Naive thymus-derived CD4-positive, alpha-beta T cell (primary cell): ENCODE measurements at regions not wholly inside any gene's neighbourhood (a gene's known extent, or its start where the extent isn't known, plus 50 kb on each side); places are given as distances from the start of the nearest gene placed in this dataset.

Experiments
- ATAC-seq: fragments of 150-1000 bp; cut with Tn5 transposase; 2 replicates; pipeline ENCODE4 v1.10.0; 2021; ENCODE audit warnings: mild to moderate bottlenecking, moderate library complexity
- CTCF ChIA-PET: fragments of 350-600 bp; sonication (Branson Sonifier 250); formaldehyde crosslinking; loops from one replicate; lab custom pipeline; 2021; ENCODE audit warnings: antibody characterized with exemption; lab: Charles Lee
- POLR2A ChIA-PET: fragments of 350-600 bp; sonication (Branson Sonifier 250); formaldehyde crosslinking; loops from one replicate; lab custom pipeline; 2021; ENCODE audit warnings: antibody characterized with exemption, inconsistent platforms; lab: Charles Lee
- DNase-seq, 9 donors: peaks; one replicate each; pipeline versions ENCODE4 v3.0.0 to v3.0.0-alpha.2; 2020 to 2022; ENCODE audit warnings: mixed read lengths in 1 of 9
- H3K27ac ChIP-seq: one replicate; pipeline ENCODE4 v1.7.0; 2013; ENCODE audit warnings: mild to moderate bottlenecking, low read depth, low read length, moderate library complexity
- H3K27me3 ChIP-seq, 2 donors: one replicate each; pipeline ENCODE4 v1.7.0; 2013; ENCODE audit warnings: low read length in 2 of 2, mild to moderate bottlenecking in 2 of 2, moderate library complexity in 2 of 2; ENCODE audit not compliant: control insufficient read depth in 2 of 2, insufficient read depth in 2 of 2
- H3K36me3 ChIP-seq, 3 experiments: 1 replicate in 2 of 3; 2 replicates in 1 of 3; pipeline ENCODE4 v1.7.0; 2013; ENCODE audit warnings: low read length in 3 of 3, mild to moderate bottlenecking in 3 of 3, moderate library complexity in 1 of 3; ENCODE audit not compliant: insufficient read depth in 3 of 3, control insufficient read depth in 2 of 3
- H3K4me1 ChIP-seq, 2 donors: one replicate each; pipeline ENCODE4 v1.7.0; 2013; ENCODE audit warnings: low read length in 2 of 2, mild to moderate bottlenecking in 2 of 2, moderate library complexity in 1 of 2; ENCODE audit not compliant: control insufficient read depth in 2 of 2, insufficient read depth in 2 of 2
- H3K4me3 ChIP-seq: 2 replicates; pipeline ENCODE4 v1.7.0; 2013; ENCODE audit warnings: mild to moderate bottlenecking, low read length
- H3K9me3 ChIP-seq, 3 experiments: 1 replicate in 2 of 3; 2 replicates in 1 of 3; pipeline ENCODE4 v1.7.0; 2013; ENCODE audit warnings: low read length in 3 of 3; ENCODE audit not compliant: control insufficient read depth in 2 of 3
- H3K27ac Mint-ChIP-seq, 9 donors: one replicate each; pipeline ENCODE4 v1.8.0; 2020 to 2022; ENCODE audit warnings: mixed read lengths in 9 of 9, mild to moderate bottlenecking in 8 of 9, moderate library complexity in 5 of 9, inconsistent platforms in 2 of 9
- H3K27me3 Mint-ChIP-seq, 5 donors: one replicate each; pipeline ENCODE4 v1.8.0; 2021 to 2022; ENCODE audit warnings: mixed read lengths in 5 of 5, mild to moderate bottlenecking in 1 of 5
- H3K36me3 Mint-ChIP-seq, 5 donors: one replicate each; pipeline ENCODE4 v1.8.0; 2020 to 2022; ENCODE audit warnings: mixed read lengths in 5 of 5, mild to moderate bottlenecking in 3 of 5, inconsistent platforms in 1 of 5
- H3K4me1 Mint-ChIP-seq, 7 donors: one replicate each; pipeline ENCODE4 v1.8.0; 2020 to 2022; ENCODE audit warnings: mixed read lengths in 7 of 7, mild to moderate bottlenecking in 3 of 7, inconsistent platforms in 1 of 7
- H3K4me3 Mint-ChIP-seq, 10 donors: one replicate each; pipeline ENCODE4 v1.8.0; 2020 to 2022; ENCODE audit warnings: mild to moderate bottlenecking in 10 of 10, mixed read lengths in 10 of 10, moderate library complexity in 6 of 10, inconsistent platforms in 2 of 10
- H3K9me3 Mint-ChIP-seq, 11 donors: one replicate each; pipeline ENCODE4 v1.8.0; 2020 to 2022; ENCODE audit warnings: mixed read lengths in 11 of 11, mild to moderate bottlenecking in 4 of 11, inconsistent platforms in 1 of 11, moderate library complexity in 1 of 11
- intact Hi-C, 2 donors: fragments of 100-400 bp; cut with micrococcal nuclease; formaldehyde crosslinking; loops; one replicate each; pipeline ENCODE4 v1.15.1; 2023

GRCh38 chr4:14065406-14065805 is 437.9 kb upstream of the BOD1L1 start:
- intact Hi-C loops: no loop called here
- H3K9me3 Mint-ChIP-seq: peaks cover 0 to 8% (median 0%) of the 10 kb centered on the region in 11 donors
- H3K36me3 Mint-ChIP-seq: no peaks in the 10 kb centered on the region
- Histone ChIP-seq H3K27me3 (no peaks in the 10 kb centered on the region), H3K27ac (no peak overlapping the region), H3K36me3 (no peaks in the 10 kb centered on the region), H3K4me1 (no peaks in the 10 kb centered on the region), H3K4me3 (no peak overlapping the region), H3K9me3 (no peaks in the 10 kb centered on the region)
- no peak overlapping the region for H3K27ac Mint-ChIP-seq
- ChIA-PET POLR2A (no interaction called here), CTCF (no interaction called here)
- peaks cover 0 to 4% (median 0%) of the 10 kb centered on the region in 5 donors for H3K27me3 Mint-ChIP-seq
- H3K4me1 Mint-ChIP-seq: no peaks in the 10 kb centered on the region
- DNase-seq (no peak), ATAC-seq (no peak)
- no peak overlapping the region for H3K4me3 Mint-ChIP-seq

GRCh38 chr4:14066979-14067378 is 439.5 kb upstream of the BOD1L1 start:
- H3K27me3 ChIP-seq: no peaks in the 10 kb centered on the region

GRCh38 chr4:14069886-14070285 is 442.4 kb upstream of the BOD1L1 start:
- Histone ChIP-seq H3K27me3 (no peaks in the 10 kb centered on the region), H3K36me3 (no peaks in the 10 kb centered on the region), H3K4me3 (no peak overlapping the region), H3K27ac (no peak overlapping the region), H3K9me3 (peaks cover 0 to 22% (median 11%) of the 10 kb centered on the region in 3 experiments), H3K4me1 (no peaks in the 10 kb centered on the region)
- Mint-ChIP-seq H3K9me3 (peaks cover 3 to 49% (median 14%) of the 10 kb centered on the region in 11 donors), H3K4me3 (no peak overlapping the region), H3K36me3 (no peaks in the 10 kb centered on the region), H3K27ac (no peak overlapping the region), H3K27me3 (peaks cover 0 to 4% (median 0%) of the 10 kb centered on the region in 5 donors), H3K4me1 (no peaks in the 10 kb centered on the region)
- ATAC-seq (no peak), DNase-seq (no peak)
- ChIA-PET POLR2A (no interaction called here), CTCF (no interaction called here)
- intact Hi-C loops: no loop called here

More at GRCh38 chr4:14066979-14067378, 439.5 kb upstream of the BOD1L1 start:
- Histone ChIP-seq H3K4me3 (no peak overlapping the region), H3K4me1 (no peaks in the 10 kb centered on the region), H3K36me3 (no peaks in the 10 kb centered on the region), H3K27ac (no peak overlapping the region), H3K9me3 (peaks cover 0 to 8% (median 3%) of the 10 kb centered on the region in 3 experiments)
- peaks cover 0 to 22% (median 4%) of the 10 kb centered on the region in 11 donors for H3K9me3 Mint-ChIP-seq
- no peak overlapping the region for H3K27ac Mint-ChIP-seq
- ATAC-seq: no peak
- DNase-seq: no peak
- ChIA-PET POLR2A (no interaction called here), CTCF (no interaction called here)
- no peaks in the 10 kb centered on the region for H3K4me1 Mint-ChIP-seq
- no peak overlapping the region for H3K4me3 Mint-ChIP-seq
- H3K27me3 Mint-ChIP-seq: peaks cover 0 to 4% (median 0%) of the 10 kb centered on the region in 5 donors
- intact Hi-C loops: no loop called here
- H3K36me3 Mint-ChIP-seq: no peaks in the 10 kb centered on the region

- Histone ChIP-seq H3K4me1 (no peaks in the 10 kb centered on the region), H3K9me3 (peaks cover 0 to 22% (median 11%) of the 10 kb centered on the region in 3 experiments), H3K4me3 (no peak overlapping the region), H3K27ac (no peak overlapping the region), H3K27me3 (no peaks in the 10 kb centered on the region), H3K36me3 (no peaks in the 10 kb centered on the region)
- no peak overlapping the region for H3K4me3 Mint-ChIP-seq
- H3K27me3 Mint-ChIP-seq: peaks cover 0 to 4% (median 0%) of the 10 kb centered on the region in 5 donors
- no peak for ATAC-seq
- peaks cover 3 to 52% (median 14%) of the 10 kb centered on the region in 11 donors for H3K9me3 Mint-ChIP-seq
- ChIA-PET POLR2A (no interaction called here), CTCF (no interaction called here)
- no peak overlapping the region for H3K27ac Mint-ChIP-seq
- DNase-seq: no peak
- no peaks in the 10 kb centered on the region for H3K4me1 Mint-ChIP-seq
- H3K36me3 Mint-ChIP-seq: no peaks in the 10 kb centered on the region
- intact Hi-C loops: no loop called here
Observed at GRCh38 chr4:14070289-14070880, 442.9 kb upstream of the BOD1L1 start.

GRCh38 chr4:14072506-14072905 is 445.0 kb upstream of the BOD1L1 start:
- peaks cover 4 to 52% (median 16%) of the 10 kb centered on the region in 11 donors for H3K9me3 Mint-ChIP-seq
- ATAC-seq (no peak), DNase-seq (no peak)
- no peaks in the 10 kb centered on the region for H3K4me1 Mint-ChIP-seq
- H3K27me3 ChIP-seq: no peaks in the 10 kb centered on the region
- H3K4me1 ChIP-seq: no peaks in the 10 kb centered on the region
- intact Hi-C loops: no loop called here
- no peaks in the 10 kb centered on the region for H3K36me3 Mint-ChIP-seq
- H3K4me3 Mint-ChIP-seq: no peak overlapping the region
- no peak overlapping the region for H3K27ac ChIP-seq
- CTCF ChIA-PET: no interaction called here
- H3K27ac Mint-ChIP-seq: no peak overlapping the region
- POLR2A ChIA-PET: no interaction called here
- peaks cover 0 to 4% (median 0%) of the 10 kb centered on the region in 5 donors for H3K27me3 Mint-ChIP-seq
- peaks cover 0 to 22% (median 11%) of the 10 kb centered on the region in 3 experiments for H3K9me3 ChIP-seq
- no peaks in the 10 kb centered on the region for H3K36me3 ChIP-seq
- H3K4me3 ChIP-seq: no peak overlapping the region

- H3K4me1 Mint-ChIP-seq: no peaks in the 10 kb centered on the region
- Histone ChIP-seq H3K4me1 (no peaks in the 10 kb centered on the region), H3K4me3 (no peak overlapping the region), H3K27me3 (no peaks in the 10 kb centered on the region), H3K27ac (no peak overlapping the region), H3K36me3 (no peaks in the 10 kb centered on the region), H3K9me3 (peaks cover 0 to 16% (median 10%) of the 10 kb centered on the region in 3 experiments)
- H3K9me3 Mint-ChIP-seq: peaks cover 4 to 32% (median 13%) of the 10 kb centered on the region in 11 donors
- DNase-seq: no peak
- ChIA-PET CTCF (no interaction called here), POLR2A (interaction anchor here (0.6 kb wide), 1 partner anchor 342 kb away, joined by 3 read pairs; no protein-coding TSS in a partner anchor)
- no peak overlapping the region for H3K4me3 Mint-ChIP-seq
- H3K27me3 Mint-ChIP-seq: no peaks in the 10 kb centered on the region
- H3K36me3 Mint-ChIP-seq: no peaks in the 10 kb centered on the region
- no peak for ATAC-seq
- no peak overlapping the region for H3K27ac Mint-ChIP-seq
- intact Hi-C loops: no loop called here
Observed at GRCh38 chr4:14076776-14077175, 449.3 kb upstream of the BOD1L1 start.

- peaks cover 0 to 16% (median 5%) of the 10 kb centered on the region in 11 donors for H3K9me3 Mint-ChIP-seq
- H3K27me3 Mint-ChIP-seq: no peaks in the 10 kb centered on the region
- ChIA-PET CTCF (no interaction called here), POLR2A (no interaction called here)
- no peaks in the 10 kb centered on the region for H3K36me3 ChIP-seq
- no peak overlapping the region for H3K4me3 ChIP-seq
- no peak for ATAC-seq
- no peaks in the 10 kb centered on the region for H3K4me1 Mint-ChIP-seq
- no peak overlapping the region for H3K27ac Mint-ChIP-seq
- H3K36me3 Mint-ChIP-seq: no peaks in the 10 kb centered on the region
- intact Hi-C loops: no loop called here
- H3K9me3 ChIP-seq: peaks cover 0 to under 1% (median 0%) of the 10 kb centered on the region in 3 experiments
- H3K27ac ChIP-seq: no peak overlapping the region
- no peaks in the 10 kb centered on the region for H3K4me1 ChIP-seq
- H3K27me3 ChIP-seq: no peaks in the 10 kb centered on the region
- DNase-seq: no peak
- no peak overlapping the region for H3K4me3 Mint-ChIP-seq
Observed at GRCh38 chr4:14078326-14078725, 450.8 kb upstream of the BOD1L1 start.
